SU-DHL-6 (cell line): ENCODE measurements at regions not wholly inside any gene's neighbourhood (a gene's known extent, or its start where the extent isn't known, plus 50 kb on each side); places are given as distances from the start of the nearest gene placed in this dataset.

ENCODE experiments used
- H2AFZ ChIP-seq: fragments of 200-600 bp; sonication (generic); 2 replicates; pipeline ENCODE4 v1.6.1; 2014; ENCODE audit warnings: low read depth, mild to moderate bottlenecking, moderate library complexity, mixed read lengths, antibody characterized with exemption, low read length; ENCODE audit not compliant: severe bottlenecking
- H3F3A ChIP-seq: fragments of 200-600 bp; shearing (Covaris generic); 2 replicates; pipeline ENCODE4 v1.6.0; 2016; ENCODE audit warnings: antibody characterized with exemption, mild to moderate bottlenecking; ENCODE audit not compliant: insufficient read depth
- H3K27ac ChIP-seq: fragments of 200-600 bp; sonication (generic); 2 replicates; pipeline ENCODE4 v1.5.1; 2016; ENCODE audit warnings: low read depth, mild to moderate bottlenecking, low read length, moderate library complexity, mixed read lengths
- H3K27me3 ChIP-seq: fragments of 200-600 bp; sonication (generic), shearing (Covaris generic); 2 replicates; pipeline ENCODE4 v1.6.0; 2014; ENCODE audit warnings: mild to moderate bottlenecking, low read length
- H3K36me3 ChIP-seq: fragments of 200-600 bp; sonication (generic); 2 replicates; pipeline ENCODE4 v1.6.1; 2014; ENCODE audit warnings: mild to moderate bottlenecking, low read length, mixed read lengths
- H3K4me2 ChIP-seq: fragments of 300-600, 200-600 bp; shearing (Covaris generic), sonication (generic); 2 replicates; pipeline ENCODE4 v1.6.0; 2014; ENCODE audit warnings: low read length, low read depth, mild to moderate bottlenecking; ENCODE audit not compliant: poor library complexity, severe bottlenecking
- H3K4me3 ChIP-seq: fragments of 200-600 bp; sonication (generic); 2 replicates; pipeline ENCODE4 v1.5.1; 2014; ENCODE audit warnings: antibody characterized with exemption, low read length, mild to moderate bottlenecking, mixed read lengths; ENCODE audit not compliant: insufficient read depth, poor library complexity, severe bottlenecking
- H3K79me2 ChIP-seq: fragments of 200-600 bp; sonication (generic); 2 replicates; pipeline ENCODE4 v1.6.1; 2014; ENCODE audit warnings: mild to moderate bottlenecking, low read length, moderate library complexity; ENCODE audit not compliant: insufficient read depth
- H3K9ac ChIP-seq: fragments of 200-600 bp; sonication (generic); 2 replicates; pipeline ENCODE4 v1.7.0; 2014; ENCODE audit warnings: mild to moderate bottlenecking, low read length
- H3K9me2 ChIP-seq: fragments of 200-600 bp; sonication (generic); replicated peaks from 2 replicates; pipeline ENCODE4 v1.6.1; 2014; ENCODE audit warnings: low read length; ENCODE audit not compliant: insufficient read depth
- H3K9me3 ChIP-seq: fragments of 200-600 bp; sonication (generic); 2 replicates; pipeline ENCODE4 v1.6.1; 2014; ENCODE audit warnings: low read length, mixed read lengths; ENCODE audit not compliant: insufficient read depth
- H4K20me1 ChIP-seq: fragments of 200-600 bp; sonication (generic); 2 replicates; pipeline ENCODE4 v1.6.1; 2014; ENCODE audit warnings: low read depth, mild to moderate bottlenecking, antibody characterized with exemption, low read length, moderate library complexity, mixed read lengths
- CTCF ChIP-seq: fragments of 200-600 bp; sonication (generic); IDR thresholded peaks from one replicate; pipeline ENCODE4 v1.5.1; 2017; ENCODE audit warnings: antibody characterized with exemption, mild to moderate bottlenecking, low read length, moderate library complexity; ENCODE audit not compliant: insufficient read depth, poor library complexity, severe bottlenecking
- EZH2phosphoT487 ChIP-seq: fragments of 200-600 bp; sonication (generic), shearing (Covaris generic); conservative IDR thresholded peaks from 2 replicates; pipeline ENCODE4 v1.6.1; 2018; ENCODE audit warnings: mild to moderate bottlenecking, antibody characterized with exemption, low read length, moderate library complexity, mixed read lengths

- Histone ChIP-seq H3K4me2 (no peak overlapping the region), H4K20me1 (no peaks in the 10 kb centered on the region), H3K9ac (no peak overlapping the region)
These were observed 180.7 kb upstream of the ID2 start for GRCh38 chr2:8501061-8501720.

GRCh38 chr2:8502316-8502715 is 179.5 kb upstream of the ID2 start:
- Histone ChIP-seq H3K9me2 (no peaks in the 10 kb centered on the region), H3K36me3 (no peaks in the 10 kb centered on the region), H2AFZ (no peak overlapping the region), H3K79me2 (no peaks in the 10 kb centered on the region), H3K27me3 (no peaks in the 10 kb centered on the region), H3K9ac (no peak overlapping the region), H3K4me3 (no peak overlapping the region), H4K20me1 (no peaks in the 10 kb centered on the region), H3K9me3 (no peaks in the 10 kb centered on the region), H3K4me2 (no peak overlapping the region), H3K27ac (no peak overlapping the region), H3F3A (no peaks in the 10 kb centered on the region)
- no peak for TF ChIP-seq EZH2phosphoT487
- TF ChIP-seq CTCF, result no peak

More at GRCh38 chr2:8501061-8501720, 180.7 kb upstream of the ID2 start:
- Histone ChIP-seq H3K9me2 (no peaks in the 10 kb centered on the region), H3K4me3 (no peak overlapping the region), H3K27ac (no peak overlapping the region), H3K79me2 (no peaks in the 10 kb centered on the region), H3K9me3 (no peaks in the 10 kb centered on the region), H2AFZ (no peak overlapping the region), H3K27me3 (no peaks in the 10 kb centered on the region), H3F3A (no peaks in the 10 kb centered on the region), H3K36me3 (no peaks in the 10 kb centered on the region)
- TF ChIP-seq CTCF, result no peak
- TF ChIP-seq EZH2phosphoT487, result no peak

GRCh38 chr2:8505311-8505920 is 176.4 kb upstream of the ID2 start:
- Histone ChIP-seq H3K9me3 (no peaks in the 10 kb centered on the region), H3K4me3 (no peak overlapping the region), H3K27ac (no peak overlapping the region), H3K27me3 (no peaks in the 10 kb centered on the region), H3K4me2 (no peak overlapping the region), H3K9me2 (no peaks in the 10 kb centered on the region), H4K20me1 (no peaks in the 10 kb centered on the region), H2AFZ (no peak overlapping the region), H3F3A (no peaks in the 10 kb centered on the region), H3K36me3 (no peaks in the 10 kb centered on the region), H3K79me2 (no peaks in the 10 kb centered on the region), H3K9ac (no peak overlapping the region)
- no peak for TF ChIP-seq EZH2phosphoT487
- no peak for TF ChIP-seq CTCF
